Skeletal muscle tissue (tissue), 3 donors: ENCODE measurements at regions not wholly inside any gene's neighbourhood (a gene's known extent, or its start where the extent isn't known, plus 50 kb on each side); places are given as distances from the start of the nearest gene placed in this dataset.
"Not testable (repeated sequence)": the region's sequence is repeated elsewhere in the genome, so short reads cannot be mapped to it uniquely, and the experiment has no call there.

Experiments used
- H3K27ac ChIP-seq: one replicate; pipeline ENCODE4 v1.7.0; 2013; ENCODE audit warnings: mild to moderate bottlenecking, low read depth, low read length, inconsistent platforms
- H3K27me3 ChIP-seq, 3 donors: one replicate each; pipeline ENCODE4 v1.7.0; 2013; ENCODE audit warnings: low read length in 3 of 3; ENCODE audit not compliant: control insufficient read depth in 3 of 3, insufficient read depth in 3 of 3
- H3K36me3 ChIP-seq, 3 donors: one replicate each; pipeline ENCODE4 v1.7.0; 2013; ENCODE audit warnings: low read length in 3 of 3; ENCODE audit not compliant: control insufficient read depth in 3 of 3, insufficient read depth in 3 of 3
- H3K4me1 ChIP-seq, 3 donors: one replicate each; pipeline ENCODE4 v1.7.0; 2013; ENCODE audit warnings: low read length in 3 of 3, mild to moderate bottlenecking in 3 of 3; ENCODE audit not compliant: control insufficient read depth in 3 of 3, insufficient read depth in 3 of 3
- H3K4me3 ChIP-seq, 3 donors: one replicate each; pipeline ENCODE4 v1.7.0; 2013; ENCODE audit warnings: low read length in 3 of 3
- H3K9ac ChIP-seq, 3 donors: one replicate each; pipeline ENCODE4 v1.7.0; 2013; ENCODE audit warnings: low read length in 3 of 3, mild to moderate bottlenecking in 3 of 3, moderate library complexity in 2 of 3, low read depth in 1 of 3
- H3K9me3 ChIP-seq, 3 donors: one replicate each; pipeline ENCODE4 v1.7.0; 2013; ENCODE audit warnings: low read length in 3 of 3; ENCODE audit not compliant: control insufficient read depth in 3 of 3
- donor health status: Osteomylitis.

GRCh38 chr18:33831424-33831823, 253.4 kb downstream of the ASXL3 start:
- Histone ChIP-seq H3K36me3 (no peaks in the 10 kb centered on the region), H3K9ac (no peak overlapping the region), H3K9me3 (no peaks in the 10 kb centered on the region), H3K4me3 (no peak overlapping the region), H3K27me3 (no peaks in the 10 kb centered on the region), H3K27ac (no peak overlapping the region), H3K4me1 (no peaks in the 10 kb centered on the region)

DNA sequence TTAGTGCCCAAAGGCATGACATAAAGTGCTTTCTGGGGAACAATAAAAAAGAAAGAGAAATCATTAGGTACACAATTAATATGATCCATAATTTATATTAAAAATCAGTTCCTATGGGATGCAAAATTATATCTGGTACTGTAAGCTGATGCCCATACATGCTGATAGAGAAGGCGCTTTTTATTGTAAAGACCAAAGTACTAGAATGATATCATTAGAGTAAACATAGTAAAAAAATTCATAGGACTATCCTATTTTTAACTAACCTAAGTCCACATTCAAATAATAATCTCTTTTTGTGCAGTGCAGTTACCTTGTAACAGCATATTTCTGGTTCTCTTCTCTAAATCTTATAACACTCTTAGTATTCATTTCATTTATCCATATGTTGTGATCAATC, 252.2 kb downstream of the ASXL3 start:
- no peaks in the 10 kb centered on the region for H3K36me3 ChIP-seq
- H3K27me3 ChIP-seq: no peaks in the 10 kb centered on the region
- H3K9ac ChIP-seq: no peak overlapping the region
- H3K27ac ChIP-seq: no peak overlapping the region
- H3K4me3 ChIP-seq: no peak overlapping the region
- H3K9me3 ChIP-seq: no peaks in the 10 kb centered on the region
- H3K4me1 ChIP-seq: no peaks in the 10 kb centered on the region

GRCh38 chr18:33828949-33829348, 250.9 kb downstream of the ASXL3 start:
- Histone ChIP-seq H3K4me3 (no peak overlapping the region), H3K9ac (no peak overlapping the region), H3K4me1 (no peaks in the 10 kb centered on the region), H3K27me3 (no peaks in the 10 kb centered on the region), H3K27ac (no peak overlapping the region), H3K9me3 (no peaks in the 10 kb centered on the region), H3K36me3 (no peaks in the 10 kb centered on the region)

- Histone ChIP-seq H3K9ac (no peak overlapping the region), H3K4me1 (no peaks in the 10 kb centered on the region), H3K36me3 (no peaks in the 10 kb centered on the region), H3K27ac (no peak overlapping the region), H3K4me3 (no peak overlapping the region), H3K9me3 (no peaks in the 10 kb centered on the region), H3K27me3 (no peaks in the 10 kb centered on the region)
Measured at GRCh38 chr18:33826151-33826550, 248.1 kb downstream of the ASXL3 start.

DNA sequence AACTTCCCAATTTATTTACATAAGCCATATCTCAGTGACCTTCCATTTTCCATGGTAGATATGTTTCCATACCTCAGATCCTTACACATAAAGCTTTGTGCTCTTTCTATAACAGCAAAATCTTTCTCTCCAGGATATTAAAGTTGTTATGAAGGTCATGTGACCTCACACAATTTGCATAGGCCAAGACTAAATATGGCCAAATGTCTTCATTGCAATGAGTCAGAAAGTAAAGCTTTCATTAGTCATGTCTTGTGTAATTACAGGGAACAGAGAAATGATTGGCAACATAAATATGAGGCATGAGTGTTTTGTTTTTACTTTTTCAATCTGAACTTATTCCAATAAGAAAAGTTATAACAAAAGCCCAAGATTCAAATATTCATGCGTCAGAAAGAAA, 243.5 kb downstream of the ASXL3 start:
- Histone ChIP-seq H3K27me3 (no peaks in the 10 kb centered on the region), H3K36me3 (no peaks in the 10 kb centered on the region), H3K4me3 (no peak overlapping the region), H3K9me3 (peaks cover 0 to 4% (median 2%) of the 10 kb centered on the region in 3 donors), H3K9ac (no peak overlapping the region), H3K4me1 (no peaks in the 10 kb centered on the region), H3K27ac (no peak overlapping the region)

GRCh38 chr18:33820517-33821371, 242.7 kb downstream of the ASXL3 start:
- Histone ChIP-seq H3K9ac (no peak overlapping the region), H3K27ac (no peak overlapping the region), H3K9me3 (peaks cover 0 to 4% (median 2%) of the 10 kb centered on the region in 3 donors), H3K27me3 (no peaks in the 10 kb centered on the region), H3K4me1 (no peaks in the 10 kb centered on the region), H3K36me3 (no peaks in the 10 kb centered on the region), H3K4me3 (no peak overlapping the region)

GRCh38 chr18:33819692-33820343, 241.8 kb downstream of the ASXL3 start:
- H3K9me3 ChIP-seq, H3K27ac ChIP-seq, H3K4me1 ChIP-seq, H3K36me3 ChIP-seq, H3K9ac ChIP-seq, H3K27me3 ChIP-seq, H3K4me3 ChIP-seq: not testable (repeated sequence)

DNA sequence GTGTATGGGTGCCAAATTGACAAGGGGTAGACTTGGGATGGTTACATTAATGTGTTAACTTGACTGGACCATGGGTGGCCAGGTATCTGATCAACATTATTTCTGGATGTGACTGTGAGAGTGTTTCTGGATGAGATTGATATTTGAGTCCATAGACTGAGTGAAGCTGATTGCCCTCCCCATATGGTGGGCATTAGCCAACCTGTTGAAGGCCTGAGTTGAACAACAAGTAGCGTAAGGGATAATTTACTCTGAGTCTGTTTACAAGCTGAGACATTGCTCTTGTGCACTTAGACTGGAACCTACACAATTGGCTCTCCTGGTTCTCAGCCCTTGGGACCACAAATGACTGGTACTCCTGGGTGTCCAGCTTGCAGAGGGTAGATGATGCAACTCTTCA, 240.1 kb downstream of the ASXL3 start:
- Histone ChIP-seq H3K9me3 (peaks cover 0 to 4% (median 2%) of the 10 kb centered on the region in 3 donors), H3K4me3 (no peak overlapping the region), H3K27ac (no peak overlapping the region), H3K36me3 (no peaks in the 10 kb centered on the region), H3K9ac (no peak overlapping the region), H3K27me3 (no peaks in the 10 kb centered on the region), H3K4me1 (no peaks in the 10 kb centered on the region)

- H3K27me3 ChIP-seq: no peaks in the 10 kb centered on the region
- no peaks in the 10 kb centered on the region for H3K4me1 ChIP-seq
- H3K4me3 ChIP-seq: no peak overlapping the region
- H3K27ac ChIP-seq: no peak overlapping the region
- H3K9ac ChIP-seq: no peak overlapping the region
- H3K36me3 ChIP-seq: no peaks in the 10 kb centered on the region
- peaks cover 0 to 4% (median 2%) of the 10 kb centered on the region in 3 donors for H3K9me3 ChIP-seq
Measured at GRCh38 chr18:33817096-33817495, 239.1 kb downstream of the ASXL3 start.

GRCh38 chr18:33814546-33814945, 236.5 kb downstream of the ASXL3 start:
- H3K27ac ChIP-seq: no peak overlapping the region
- H3K36me3 ChIP-seq: no peaks in the 10 kb centered on the region
- peaks cover 0 to 4% (median 2%) of the 10 kb centered on the region in 3 donors for H3K9me3 ChIP-seq
- no peak overlapping the region for H3K9ac ChIP-seq
- no peaks in the 10 kb centered on the region for H3K4me1 ChIP-seq
- H3K27me3 ChIP-seq: no peaks in the 10 kb centered on the region
- no peak overlapping the region for H3K4me3 ChIP-seq
